IMR-90 (cell line): ENCODE measurements at regions not wholly inside any gene's neighbourhood (a gene's known extent, or its start where the extent isn't known, plus 50 kb on each side); places are given as distances from the start of the nearest gene placed in this dataset.

Source experiments
- BHLHE40 ChIP-seq: fragments of 150-350 bp; IDR thresholded peaks from 2 replicates; pipeline ENCODE4 v1.6.1; 2016; ENCODE audit warnings: mild to moderate bottlenecking, low read depth, low read length
- CEBPB ChIP-seq: IDR thresholded peaks from 2 replicates; pipeline ENCODE4 v1.6.1; 2012; ENCODE audit warnings: low read depth, low read length, improper control_type of control experiment
- FOS ChIP-seq: fragments of 150-350 bp; IDR thresholded peaks from 2 replicates; pipeline ENCODE4 v1.6.1; 2016; ENCODE audit warnings: low read depth, low read length
- MXI1 ChIP-seq: IDR thresholded peaks from 2 replicates; pipeline ENCODE4 v1.6.1; 2012; ENCODE audit warnings: low read depth, mild to moderate bottlenecking, low read length, moderate library complexity, borderline replicate concordance
- POLR2A ChIP-seq: IDR thresholded peaks from 2 replicates; pipeline ENCODE4 v1.6.1; 2012; ENCODE audit warnings: mild to moderate bottlenecking, low read depth, low read length
- RAD21 ChIP-seq: IDR thresholded peaks from 2 replicates; pipeline ENCODE4 v1.6.1; 2012; ENCODE audit warnings: low read length, improper control_type of control experiment
- RFX5 ChIP-seq: IDR thresholded peaks from 2 replicates; pipeline ENCODE4 v1.8.0; 2012; ENCODE audit warnings: low read depth, mild to moderate bottlenecking, low read length, moderate library complexity
- SMC3 ChIP-seq: fragments of 150-350 bp; IDR thresholded peaks from 2 replicates; pipeline ENCODE4 v1.6.1; 2016; ENCODE audit warnings: low read depth, mild to moderate bottlenecking, antibody characterized with exemption, low read length, moderate library complexity
- TF ChIP-seq, protein P1 (sequence below): conservative IDR thresholded peaks from 2 replicates; pipeline ENCODE4 v1.5.1; 2012; ENCODE audit warnings: mild to moderate bottlenecking, low read depth, low read length, improper control_type of control experiment
- TF ChIP-seq, protein P2 (sequence below): fragments of 150-350 bp; IDR thresholded peaks from 2 replicates; pipeline ENCODE4 v1.6.1; 2017; ENCODE audit warnings: mild to moderate bottlenecking, antibody characterized with exemption, low read length, low read depth
- TF ChIP-seq, protein P3 (sequence below): fragments of 150-350 bp; IDR thresholded peaks from 2 replicates; pipeline ENCODE4 v1.6.1; 2016; ENCODE audit warnings: low read depth, mild to moderate bottlenecking, low read length, moderate library complexity, borderline replicate concordance

DNA sequence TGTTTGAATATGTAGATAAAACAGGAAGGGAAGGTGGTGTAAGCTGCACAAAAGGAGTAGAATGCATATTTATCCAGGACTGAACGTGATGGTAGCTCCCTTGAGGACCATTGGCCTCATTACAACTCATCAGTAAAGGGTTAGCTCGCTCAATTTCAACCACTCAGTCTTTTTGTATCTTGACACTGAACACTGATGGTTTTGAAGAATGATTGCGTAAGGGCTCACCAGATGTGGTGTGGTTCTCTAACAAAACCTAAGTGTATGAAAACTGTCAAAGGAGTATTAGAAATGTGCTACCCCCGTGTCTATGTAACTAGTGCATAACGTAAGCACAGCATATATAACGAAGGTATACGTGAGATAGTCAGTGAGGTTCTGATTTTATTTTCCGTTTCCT, 272.4 kb upstream of the THSD7B start:
- no peak for TF ChIP-seq FOS
- no peak for TF ChIP-seq POLR2A
- no peak for TF ChIP-seq RFX5
- no peak for TF ChIP-seq RAD21
- TF ChIP-seq, protein P1, sequence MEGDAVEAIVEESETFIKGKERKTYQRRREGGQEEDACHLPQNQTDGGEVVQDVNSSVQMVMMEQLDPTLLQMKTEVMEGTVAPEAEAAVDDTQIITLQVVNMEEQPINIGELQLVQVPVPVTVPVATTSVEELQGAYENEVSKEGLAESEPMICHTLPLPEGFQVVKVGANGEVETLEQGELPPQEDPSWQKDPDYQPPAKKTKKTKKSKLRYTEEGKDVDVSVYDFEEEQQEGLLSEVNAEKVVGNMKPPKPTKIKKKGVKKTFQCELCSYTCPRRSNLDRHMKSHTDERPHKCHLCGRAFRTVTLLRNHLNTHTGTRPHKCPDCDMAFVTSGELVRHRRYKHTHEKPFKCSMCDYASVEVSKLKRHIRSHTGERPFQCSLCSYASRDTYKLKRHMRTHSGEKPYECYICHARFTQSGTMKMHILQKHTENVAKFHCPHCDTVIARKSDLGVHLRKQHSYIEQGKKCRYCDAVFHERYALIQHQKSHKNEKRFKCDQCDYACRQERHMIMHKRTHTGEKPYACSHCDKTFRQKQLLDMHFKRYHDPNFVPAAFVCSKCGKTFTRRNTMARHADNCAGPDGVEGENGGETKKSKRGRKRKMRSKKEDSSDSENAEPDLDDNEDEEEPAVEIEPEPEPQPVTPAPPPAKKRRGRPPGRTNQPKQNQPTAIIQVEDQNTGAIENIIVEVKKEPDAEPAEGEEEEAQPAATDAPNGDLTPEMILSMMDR = no peak
- TF ChIP-seq, protein P2, sequence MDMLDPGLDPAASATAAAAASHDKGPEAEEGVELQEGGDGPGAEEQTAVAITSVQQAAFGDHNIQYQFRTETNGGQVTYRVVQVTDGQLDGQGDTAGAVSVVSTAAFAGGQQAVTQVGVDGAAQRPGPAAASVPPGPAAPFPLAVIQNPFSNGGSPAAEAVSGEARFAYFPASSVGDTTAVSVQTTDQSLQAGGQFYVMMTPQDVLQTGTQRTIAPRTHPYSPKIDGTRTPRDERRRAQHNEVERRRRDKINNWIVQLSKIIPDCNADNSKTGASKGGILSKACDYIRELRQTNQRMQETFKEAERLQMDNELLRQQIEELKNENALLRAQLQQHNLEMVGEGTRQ = no peak
- no peak for TF ChIP-seq MXI1
- TF ChIP-seq BHLHE40 = no peak
- TF ChIP-seq, protein P3, sequence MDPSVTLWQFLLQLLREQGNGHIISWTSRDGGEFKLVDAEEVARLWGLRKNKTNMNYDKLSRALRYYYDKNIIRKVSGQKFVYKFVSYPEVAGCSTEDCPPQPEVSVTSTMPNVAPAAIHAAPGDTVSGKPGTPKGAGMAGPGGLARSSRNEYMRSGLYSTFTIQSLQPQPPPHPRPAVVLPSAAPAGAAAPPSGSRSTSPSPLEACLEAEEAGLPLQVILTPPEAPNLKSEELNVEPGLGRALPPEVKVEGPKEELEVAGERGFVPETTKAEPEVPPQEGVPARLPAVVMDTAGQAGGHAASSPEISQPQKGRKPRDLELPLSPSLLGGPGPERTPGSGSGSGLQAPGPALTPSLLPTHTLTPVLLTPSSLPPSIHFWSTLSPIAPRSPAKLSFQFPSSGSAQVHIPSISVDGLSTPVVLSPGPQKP = no peak
- peak; percentile 70 for TF ChIP-seq CEBPB
- no peak for TF ChIP-seq SMC3
